D721Med (cell line): ENCODE measurements at regions not wholly inside any gene's neighbourhood (a gene's known extent, or its start where the extent isn't known, plus 50 kb on each side); places are given as distances from the start of the nearest gene placed in this dataset.

ENCODE experiments used
- DNase-seq: peaks from one replicate; pipeline ENCODE4 v3.0.0; 2011; ENCODE audit warnings: low spot score; ENCODE audit not compliant: insufficient read length
- FAIRE-seq: peaks from 2 replicates; lab custom pipeline; 2011; peaks lifted over from hg19 to GRCh38; lab: Jason Lieb, UNC
- TF ChIP-seq, protein P1 (sequence below): IDR thresholded peaks from 2 replicates; pipeline ENCODE4 v1.5.1; 2012; ENCODE audit warnings: mild to moderate bottlenecking, control low read depth; ENCODE audit not compliant: insufficient read depth; ENCODE audit errors: missing control alignments

DNA sequence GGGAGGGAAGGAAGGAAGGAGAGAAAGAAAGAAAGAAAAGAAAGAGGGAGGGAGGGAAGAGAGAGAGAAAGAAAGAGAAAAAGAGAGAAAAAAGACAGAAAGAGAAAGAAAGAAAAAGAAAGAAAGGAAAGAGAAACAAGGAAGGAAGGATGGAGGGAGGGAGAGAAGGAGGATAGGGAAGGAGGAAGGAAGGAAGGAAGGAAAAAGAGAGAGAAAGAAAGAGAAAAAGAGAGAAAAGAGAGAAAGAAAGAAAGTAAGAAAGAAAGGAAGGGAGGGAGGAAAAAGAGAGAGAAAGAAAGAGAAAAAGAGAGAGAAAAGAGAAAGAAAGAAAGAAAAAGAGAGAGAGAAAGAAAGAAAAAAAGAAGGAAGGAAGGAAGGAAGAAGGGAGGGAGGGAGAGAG lies 105.8 kb upstream of the RBPJ start:
- no peak for DNase-seq
- TF ChIP-seq, protein P1, sequence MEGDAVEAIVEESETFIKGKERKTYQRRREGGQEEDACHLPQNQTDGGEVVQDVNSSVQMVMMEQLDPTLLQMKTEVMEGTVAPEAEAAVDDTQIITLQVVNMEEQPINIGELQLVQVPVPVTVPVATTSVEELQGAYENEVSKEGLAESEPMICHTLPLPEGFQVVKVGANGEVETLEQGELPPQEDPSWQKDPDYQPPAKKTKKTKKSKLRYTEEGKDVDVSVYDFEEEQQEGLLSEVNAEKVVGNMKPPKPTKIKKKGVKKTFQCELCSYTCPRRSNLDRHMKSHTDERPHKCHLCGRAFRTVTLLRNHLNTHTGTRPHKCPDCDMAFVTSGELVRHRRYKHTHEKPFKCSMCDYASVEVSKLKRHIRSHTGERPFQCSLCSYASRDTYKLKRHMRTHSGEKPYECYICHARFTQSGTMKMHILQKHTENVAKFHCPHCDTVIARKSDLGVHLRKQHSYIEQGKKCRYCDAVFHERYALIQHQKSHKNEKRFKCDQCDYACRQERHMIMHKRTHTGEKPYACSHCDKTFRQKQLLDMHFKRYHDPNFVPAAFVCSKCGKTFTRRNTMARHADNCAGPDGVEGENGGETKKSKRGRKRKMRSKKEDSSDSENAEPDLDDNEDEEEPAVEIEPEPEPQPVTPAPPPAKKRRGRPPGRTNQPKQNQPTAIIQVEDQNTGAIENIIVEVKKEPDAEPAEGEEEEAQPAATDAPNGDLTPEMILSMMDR: no peak
- no peak for FAIRE-seq

DNA sequence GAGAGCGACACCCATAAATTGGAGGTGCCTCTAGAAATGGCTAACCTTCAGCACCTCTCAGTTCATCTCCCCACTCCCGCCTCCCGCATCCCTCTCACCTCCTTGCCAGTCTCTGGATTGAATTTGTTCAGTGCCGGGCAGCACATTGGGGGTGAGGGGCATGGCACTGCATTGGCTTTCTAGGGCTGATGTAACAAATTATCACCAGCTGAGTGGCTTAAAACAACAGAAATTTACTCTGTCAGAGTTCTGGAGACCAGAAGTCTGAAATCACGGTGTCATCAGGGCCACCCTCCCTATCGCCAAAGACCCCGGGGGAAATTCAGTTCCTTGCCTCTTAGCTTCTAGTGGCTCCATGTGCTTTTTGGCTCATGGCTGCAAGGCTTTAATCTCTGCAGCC lies 105.1 kb upstream of the RBPJ start:
- FAIRE-seq (no peak), DNase-seq (no peak)
- TF ChIP-seq, protein P1: no peak

DNA sequence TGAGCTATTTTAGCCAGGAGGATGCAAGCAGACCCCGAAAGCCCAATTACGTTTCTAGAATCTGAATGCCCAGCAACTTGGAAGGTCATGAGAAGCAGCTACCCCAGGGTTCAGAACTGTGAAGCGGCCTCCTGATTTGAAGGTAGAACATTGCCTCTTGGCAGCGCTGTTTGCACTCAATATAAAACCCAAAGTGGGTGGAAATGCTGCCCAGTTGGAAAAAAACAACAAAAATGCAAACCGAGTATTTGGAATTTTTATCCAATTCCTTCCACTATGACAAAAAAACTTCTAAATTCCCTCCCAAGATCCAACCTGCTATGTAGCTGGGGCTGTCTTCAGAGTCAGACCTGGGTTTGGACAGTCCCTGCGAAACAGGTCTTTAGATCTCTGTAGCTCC lies 103.3 kb upstream of the RBPJ start:
- TF ChIP-seq, protein P1: no peak
- FAIRE-seq (no peak), DNase-seq (no peak)

DNA sequence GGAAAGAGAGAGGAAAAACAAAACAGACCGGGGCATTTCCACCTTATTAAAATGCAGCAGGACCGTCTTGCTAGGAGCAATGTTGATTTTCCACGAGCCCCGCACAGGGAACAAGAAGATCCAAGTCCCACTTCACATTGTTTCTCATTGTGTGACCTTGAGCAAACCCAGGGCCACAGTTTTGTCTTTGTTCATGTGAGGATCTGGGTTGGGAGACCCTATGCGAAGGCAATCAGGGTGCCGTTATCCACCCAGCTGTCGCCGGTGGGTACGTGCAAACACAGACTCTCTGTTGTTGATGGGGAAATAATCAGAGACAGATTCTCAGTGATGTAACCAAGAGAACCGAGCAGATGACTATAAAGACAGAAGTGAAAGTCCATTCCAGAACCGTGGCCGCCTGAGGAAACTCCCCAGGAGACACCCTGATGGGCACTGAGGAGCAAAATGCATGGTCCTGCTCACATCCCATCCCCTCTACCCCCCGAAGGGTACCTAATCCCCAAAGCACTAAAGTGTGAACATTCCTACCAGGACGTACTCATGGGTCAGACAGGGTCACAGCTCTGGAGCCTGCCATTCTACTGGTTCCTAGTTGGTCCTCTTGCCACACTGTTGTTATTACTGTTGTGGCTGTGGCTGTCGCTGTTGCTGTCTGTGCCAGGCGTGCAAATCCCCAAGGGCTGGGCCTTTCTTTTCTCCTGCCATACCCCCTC lies 102.7 kb upstream of the RBPJ start:
- TF ChIP-seq, protein P1: no peak
- FAIRE-seq (no peak), DNase-seq (no peak)

DNA sequence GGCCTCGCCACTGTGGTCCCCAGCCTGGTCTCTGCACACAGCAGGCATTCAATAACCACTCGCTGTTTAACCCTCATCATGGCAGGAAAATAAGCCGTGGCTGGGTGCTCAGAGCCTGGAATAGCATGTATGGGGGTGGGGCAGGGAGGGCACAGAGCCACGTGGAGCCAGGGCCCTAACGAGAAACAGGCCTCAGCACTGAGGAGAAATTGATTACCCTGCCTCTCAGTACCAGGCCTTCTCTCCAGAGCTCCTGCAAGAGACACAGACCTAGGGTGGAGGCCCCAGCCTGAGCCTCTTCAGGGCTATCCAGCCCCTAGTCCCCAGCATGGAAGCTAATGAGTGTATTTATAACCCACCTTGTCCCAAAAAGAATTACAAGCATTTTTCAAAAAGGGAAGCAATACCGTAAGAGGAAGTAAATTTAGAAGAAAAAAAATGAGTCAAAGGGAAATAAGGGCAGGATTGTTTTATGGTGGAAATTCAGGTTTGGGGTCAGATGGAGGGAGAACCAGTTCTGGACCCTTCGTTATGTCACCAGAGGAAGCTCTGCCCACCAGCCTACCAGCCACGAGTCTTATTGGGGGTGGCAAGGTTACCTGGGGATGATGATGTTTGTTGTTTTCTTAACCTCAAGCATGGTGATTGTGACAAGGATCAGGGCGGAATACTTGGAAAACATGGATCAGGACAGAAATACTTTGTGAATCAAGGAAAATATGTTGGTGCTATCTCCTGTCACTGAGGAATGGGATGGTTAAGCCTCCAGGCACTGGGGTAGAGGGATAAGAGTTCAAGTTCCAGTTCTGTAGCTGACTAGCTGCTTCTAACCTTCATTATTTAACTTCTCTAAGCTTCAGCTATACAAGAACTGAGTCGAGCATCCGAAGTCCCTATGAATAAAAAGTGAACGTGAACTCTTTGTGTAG lies 101.9 kb upstream of the RBPJ start:
- FAIRE-seq (no peak), DNase-seq (no peak)

DNA sequence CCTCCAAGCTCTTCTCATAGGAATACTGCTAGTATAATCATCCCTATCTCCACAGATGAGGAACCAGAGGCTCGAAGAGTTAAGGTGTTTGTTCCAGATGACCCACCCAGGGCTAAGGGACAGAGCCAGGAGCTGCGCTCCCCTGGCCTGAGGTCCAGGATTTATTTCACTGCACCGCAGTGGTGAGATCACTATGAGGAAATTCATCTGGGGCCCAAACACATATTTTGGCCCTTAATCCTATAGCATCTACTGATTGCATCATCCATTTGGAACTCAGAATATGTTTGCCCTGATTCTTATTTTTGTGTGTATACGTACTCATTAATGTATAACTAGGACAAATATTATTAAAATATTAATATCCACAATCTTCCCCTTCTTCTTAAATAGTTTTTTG lies 100.1 kb upstream of the RBPJ start:
- DNase-seq (no peak), FAIRE-seq (no peak)
- TF ChIP-seq, protein P1: no peak

More for the DNA sequence above, 101.9 kb upstream of the RBPJ start:
- TF ChIP-seq, protein P1: no peak
